ENCODE measurements at regions not wholly inside any gene's neighbourhood (a gene's known extent, or its start where the extent isn't known, plus 50 kb on each side); places are given as distances from the start of the nearest gene placed in this dataset.

GRCh38 chr11:104524254-104524653 lies 360.3 kb upstream of the PDGFD start:
- ATAC-seq = no peak
- Histone ChIP-seq H3K4me1 (replicated peaks in 1 of 2; ENCODE audit: control insufficient read depth in 2 of 2, insufficient read depth in 2 of 2, low read length in 2 of 2) (no peaks in the 10 kb centered on the region), H3K4me3 (no peak overlapping the region), H3K36me3 (ENCODE audit: control insufficient read depth, insufficient read depth, low read length) (no peaks in the 10 kb centered on the region), H3K4me2 (ENCODE audit: insufficient read depth, low read length) (no peak overlapping the region), H3K9me1 (ENCODE audit: control insufficient read depth, insufficient read depth, low read length) (no peaks in the 10 kb centered on the region), H3K9ac (ENCODE audit: insufficient read depth in 1 of 2, low read depth in 2 of 2, low read length in 2 of 2) (no peak overlapping the region), H3K9me3 (replicated peaks; ENCODE audit: control insufficient read depth, insufficient read depth, low read depth, low read length) (no peaks in the 10 kb centered on the region), H3K79me2 (ENCODE audit: control insufficient read depth, insufficient read depth, low read length) (no peaks in the 10 kb centered on the region), H3K27ac (ENCODE audit: extremely low read depth, low read depth, low read length) (no peak overlapping the region), H4K20me1 (replicated peaks; ENCODE audit: control insufficient read depth, insufficient read depth, low read length) (no peaks in the 10 kb centered on the region), H3K27me3 (ENCODE audit: control insufficient read depth in 2 of 2, insufficient read depth in 2 of 2, low read length in 2 of 2) (no peaks in the 10 kb centered on the region), H2AFZ (ENCODE audit: low read depth, low read length) (no peak overlapping the region)
- no TSS peak for BruUV-seq (replicated peaks)
- no peak for FAIRE-seq
- ChIA-PET POLR2A (no interaction called here), CTCF (ENCODE audit: low intra/inter-chr PET ratio) (no interaction called here)
- in situ Hi-C loops (cut with MboI) = no loop called here
- DNase-seq (ENCODE audit: extremely low read depth in 1 of 4, low spot score in 3 of 4) = no peak
- TF ChIP-seq, protein P1, sequence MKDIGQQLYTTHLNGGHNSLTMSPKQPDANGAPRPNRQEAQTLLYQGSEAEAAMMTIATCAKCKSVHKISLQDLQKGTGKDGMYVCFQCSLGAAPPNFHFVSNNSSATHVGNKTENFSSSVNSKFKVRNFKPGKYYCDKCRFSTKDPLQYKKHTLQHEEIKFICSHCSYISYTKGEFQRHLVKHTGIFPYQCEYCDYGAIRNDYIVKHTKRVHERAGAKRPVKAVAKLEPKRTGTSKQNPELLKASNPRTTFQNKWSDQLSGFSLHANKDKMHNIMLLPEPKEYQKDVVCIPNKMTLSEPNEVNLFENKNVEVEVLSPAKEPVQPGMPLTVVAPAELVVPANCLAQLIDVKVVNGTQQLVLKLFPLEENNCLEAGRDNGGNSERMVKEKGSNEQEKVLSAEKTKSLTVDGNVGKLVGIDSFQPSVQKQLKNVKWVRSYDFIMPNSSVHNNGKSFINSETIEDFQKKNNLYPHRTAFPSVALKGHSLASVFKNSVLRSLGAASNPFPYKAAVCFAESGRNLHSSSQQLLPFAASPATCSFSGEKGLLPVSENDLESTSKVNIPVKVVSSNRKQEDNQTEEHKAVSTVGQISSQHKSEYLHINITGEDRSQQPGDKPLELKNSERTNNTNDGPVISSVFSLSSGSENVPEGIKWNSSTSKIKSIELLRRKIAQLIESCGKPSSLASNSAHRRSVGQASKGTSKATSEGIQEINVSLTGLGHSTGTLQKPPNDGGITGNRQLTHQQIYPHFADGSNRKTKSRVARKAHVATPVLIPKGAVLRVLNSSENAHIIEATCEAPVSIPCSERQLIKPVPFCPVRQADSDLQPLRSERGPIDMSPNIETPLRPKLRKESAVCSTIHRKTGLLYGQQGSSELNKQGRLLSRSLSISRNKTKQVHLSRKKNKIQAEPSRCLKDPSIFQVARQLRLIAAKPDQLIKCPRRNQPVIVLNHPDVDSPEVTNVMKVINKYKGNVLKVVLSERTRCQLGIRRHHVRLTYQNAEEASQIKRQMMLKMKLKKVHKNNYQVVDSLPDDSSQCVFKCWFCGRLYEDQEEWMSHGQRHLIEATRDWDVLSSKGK (CRISPR knock-in tag; IDR thresholded peaks at IDR 0.05) = no peak
- TF ChIP-seq PCBP2 (IDR thresholded peaks at IDR 0.05; ENCODE audit: low read depth, low read length, poor library complexity, severe bottlenecking) = no peak
- no peak for TF ChIP-seq MCM2 (IDR thresholded peaks at IDR 0.05; ENCODE audit: low read depth)
- TF ChIP-seq ZBED1 (IDR thresholded peaks at IDR 0.05) = no peak
- TF ChIP-seq, protein P2, sequence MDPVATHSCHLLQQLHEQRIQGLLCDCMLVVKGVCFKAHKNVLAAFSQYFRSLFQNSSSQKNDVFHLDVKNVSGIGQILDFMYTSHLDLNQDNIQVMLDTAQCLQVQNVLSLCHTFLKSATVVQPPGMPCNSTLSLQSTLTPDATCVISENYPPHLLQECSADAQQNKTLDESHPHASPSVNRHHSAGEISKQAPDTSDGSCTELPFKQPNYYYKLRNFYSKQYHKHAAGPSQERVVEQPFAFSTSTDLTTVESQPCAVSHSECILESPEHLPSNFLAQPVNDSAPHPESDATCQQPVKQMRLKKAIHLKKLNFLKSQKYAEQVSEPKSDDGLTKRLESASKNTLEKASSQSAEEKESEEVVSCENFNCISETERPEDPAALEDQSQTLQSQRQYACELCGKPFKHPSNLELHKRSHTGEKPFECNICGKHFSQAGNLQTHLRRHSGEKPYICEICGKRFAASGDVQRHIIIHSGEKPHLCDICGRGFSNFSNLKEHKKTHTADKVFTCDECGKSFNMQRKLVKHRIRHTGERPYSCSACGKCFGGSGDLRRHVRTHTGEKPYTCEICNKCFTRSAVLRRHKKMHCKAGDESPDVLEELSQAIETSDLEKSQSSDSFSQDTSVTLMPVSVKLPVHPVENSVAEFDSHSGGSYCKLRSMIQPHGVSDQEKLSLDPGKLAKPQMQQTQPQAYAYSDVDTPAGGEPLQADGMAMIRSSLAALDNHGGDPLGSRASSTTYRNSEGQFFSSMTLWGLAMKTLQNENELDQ (CRISPR knock-in tag; IDR thresholded peaks at IDR 0.05; ENCODE audit: borderline replicate concordance) = no peak
- no peak for TF ChIP-seq DACH1 (IDR thresholded peaks at IDR 0.05; ENCODE audit: partially characterized antibody)
- TF ChIP-seq WHSC1 (IDR thresholded peaks at IDR 0.05; ENCODE audit: low read length) = no peak
- no peak for TF ChIP-seq FOXA1 (IDR thresholded peaks at IDR 0.05; ENCODE audit: borderline replicate concordance)
- intact Hi-C loops (cut with micrococcal nuclease) = no loop called here

All from K562 (cell line).